GM18508 (cell line): ENCODE measurements at regions not wholly inside any gene's neighbourhood (a gene's known extent, or its start where the extent isn't known, plus 50 kb on each side); places are given as distances from the start of the nearest gene placed in this dataset.

ENCODE experiments used
- ATAC-seq: cut with Tn5 transposase; IDR thresholded peaks from one replicate; pipeline ENCODE4 v1.9.1; 2021; ENCODE audit warnings: moderate number of reproducible peaks; ENCODE audit not compliant: insufficient read depth, unreplicated experiment

DNA sequence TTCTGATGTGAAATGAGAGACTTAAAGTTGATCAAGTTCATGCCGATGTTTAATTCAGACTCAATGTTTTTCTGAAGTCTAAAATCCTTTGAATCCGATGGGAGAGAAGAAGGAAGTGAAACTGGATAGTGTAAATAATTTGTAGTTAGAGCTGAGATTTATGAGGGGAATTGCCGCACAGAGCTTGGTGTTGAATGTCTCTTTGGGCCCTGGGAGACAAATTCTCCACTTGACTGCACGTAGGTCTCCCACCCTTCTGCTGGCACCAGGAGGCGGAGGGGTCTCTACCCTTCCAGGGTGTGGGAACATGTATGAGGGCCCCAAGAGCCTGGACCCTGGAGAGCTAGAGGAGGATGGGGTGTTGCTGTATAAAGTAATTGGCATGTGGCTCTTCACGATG lies 140.8 kb upstream of the SERP2 start:
- no peak for ATAC-seq

DNA sequence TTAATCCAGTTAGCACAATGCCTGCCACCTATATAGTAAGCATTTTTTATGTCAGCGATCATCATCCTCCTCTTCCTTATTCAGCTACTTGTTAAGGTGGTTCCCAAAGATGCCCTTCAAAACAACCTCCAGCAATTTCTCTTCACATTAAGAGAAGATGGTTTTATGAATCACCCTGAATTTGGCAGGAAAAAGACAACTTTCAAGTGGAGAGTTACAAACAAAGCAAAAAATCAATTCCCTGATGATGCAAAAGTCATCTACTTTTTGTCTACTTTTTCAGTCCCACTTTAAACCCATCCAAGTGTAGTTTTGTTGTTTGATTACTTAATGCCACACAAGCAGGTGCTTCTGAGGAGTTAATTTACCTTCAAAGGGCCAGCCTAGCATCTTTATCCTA lies 139.1 kb upstream of the SERP2 start:
- ATAC-seq: no peak

DNA sequence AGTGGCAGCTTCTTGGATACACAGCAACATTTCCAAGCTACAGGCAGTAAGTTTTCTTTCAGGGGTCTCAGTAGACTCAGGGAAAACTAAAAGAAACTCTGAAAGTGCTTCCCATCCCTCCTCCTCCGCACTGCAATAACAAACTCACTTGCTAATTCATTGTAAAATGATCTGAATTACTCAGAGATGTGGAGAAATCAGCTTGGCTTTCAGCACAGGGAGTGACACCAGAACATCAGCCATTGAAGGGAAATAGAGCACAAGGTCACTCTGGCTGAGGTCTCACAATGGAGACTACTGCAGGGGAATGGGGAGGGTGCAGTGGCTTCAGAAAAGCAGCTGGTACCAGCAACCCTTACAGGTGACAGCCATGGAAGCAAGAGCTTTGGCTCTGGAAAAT lies 137.3 kb upstream of the SERP2 start:
- ATAC-seq: no peak

DNA sequence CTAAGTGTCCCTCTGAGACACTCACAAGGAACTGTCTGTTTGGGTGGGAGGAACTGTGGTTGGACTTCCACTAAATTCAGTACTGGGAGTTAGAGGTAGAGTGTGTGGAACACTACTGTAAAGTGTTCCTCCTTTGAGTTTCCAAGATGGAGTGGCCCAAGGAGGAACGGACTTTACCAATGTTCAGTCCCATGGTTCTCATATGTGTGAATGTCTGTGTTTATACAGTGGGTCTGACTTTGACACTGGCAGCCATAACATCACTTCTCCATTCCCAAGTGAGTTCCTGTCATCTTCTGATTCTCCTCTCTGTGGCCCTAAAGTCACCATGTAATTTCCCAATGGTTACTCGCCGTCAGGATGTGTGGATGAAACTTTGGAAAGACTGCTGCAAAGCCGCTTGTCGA lies 136.8 kb upstream of the SERP2 start:
- ATAC-seq: no peak

DNA sequence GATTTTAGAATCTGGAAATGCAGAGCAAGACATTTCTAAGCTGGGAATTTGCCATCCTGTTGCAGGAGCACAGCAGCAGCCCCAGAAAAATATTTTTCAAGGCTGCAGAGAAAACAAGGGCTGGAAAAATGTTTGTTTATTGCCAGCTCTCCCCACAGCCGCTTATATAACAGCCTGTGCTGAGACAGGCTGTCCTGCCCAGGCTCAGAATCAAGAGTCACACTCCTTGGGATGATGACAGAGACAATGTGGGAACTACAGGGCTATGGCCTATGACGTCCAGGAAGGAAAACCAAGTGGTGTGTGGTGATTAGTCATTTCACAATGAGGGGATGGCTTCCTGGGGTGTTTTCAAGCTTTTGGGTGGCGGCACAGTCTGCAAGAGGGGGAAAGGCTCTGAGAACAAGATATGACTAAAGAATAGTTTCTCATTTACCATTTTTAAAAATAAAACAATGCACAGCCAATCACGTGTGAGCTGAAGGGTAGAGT lies 136.3 kb upstream of the SERP2 start:
- peak; percentile 57 for ATAC-seq

DNA sequence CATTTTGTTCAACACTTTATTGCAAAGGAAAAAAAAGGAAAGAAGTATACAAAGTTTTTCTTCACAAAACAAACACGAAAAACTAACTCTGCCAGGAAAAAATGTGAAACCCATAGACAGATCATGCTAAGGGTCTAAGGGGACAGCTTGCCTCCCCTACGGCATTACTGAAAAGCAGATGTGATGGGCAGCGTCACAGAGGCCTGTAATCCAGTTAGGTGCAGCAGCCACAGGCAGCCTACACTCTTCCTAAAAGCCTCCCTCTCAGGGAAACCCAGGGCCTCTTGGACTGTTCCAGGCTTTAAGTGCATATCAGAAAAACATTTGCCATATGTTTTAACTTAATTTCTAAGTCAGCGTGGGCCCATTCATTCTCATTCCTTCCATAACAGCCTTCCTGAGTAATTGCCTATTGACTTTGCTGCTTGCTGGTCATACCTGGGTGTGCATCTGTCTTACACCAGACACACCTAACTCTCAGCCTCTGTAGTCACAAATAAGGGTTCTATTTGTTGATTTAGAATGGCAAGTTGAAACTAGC lies 135.7 kb upstream of the SERP2 start:
- ATAC-seq: no peak

DNA sequence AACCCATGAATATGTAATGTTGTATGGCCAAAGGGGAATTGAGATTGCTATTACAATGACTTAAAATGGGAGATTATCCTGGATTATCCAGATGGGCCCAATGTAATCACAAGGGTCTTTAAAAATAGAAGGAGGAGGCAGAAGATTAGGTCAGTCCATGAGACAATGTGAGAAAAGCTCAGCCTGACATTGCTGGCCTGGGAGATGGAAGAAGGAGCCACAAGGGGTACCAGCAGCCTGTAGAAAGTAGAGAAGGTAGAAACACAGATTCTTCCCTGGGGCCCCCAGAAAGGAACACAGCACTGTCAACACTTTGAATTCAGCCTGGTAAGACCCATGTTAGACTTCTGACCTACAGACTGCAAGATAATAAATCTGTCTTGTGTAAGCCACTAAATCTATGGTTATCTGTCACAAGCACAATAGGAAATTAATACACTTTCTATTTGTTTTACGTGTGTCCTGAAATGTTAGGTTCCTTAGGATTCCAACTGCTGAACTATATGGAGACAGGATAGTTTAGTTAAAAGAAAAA lies 132.9 kb upstream of the SERP2 start:
- no peak for ATAC-seq

DNA sequence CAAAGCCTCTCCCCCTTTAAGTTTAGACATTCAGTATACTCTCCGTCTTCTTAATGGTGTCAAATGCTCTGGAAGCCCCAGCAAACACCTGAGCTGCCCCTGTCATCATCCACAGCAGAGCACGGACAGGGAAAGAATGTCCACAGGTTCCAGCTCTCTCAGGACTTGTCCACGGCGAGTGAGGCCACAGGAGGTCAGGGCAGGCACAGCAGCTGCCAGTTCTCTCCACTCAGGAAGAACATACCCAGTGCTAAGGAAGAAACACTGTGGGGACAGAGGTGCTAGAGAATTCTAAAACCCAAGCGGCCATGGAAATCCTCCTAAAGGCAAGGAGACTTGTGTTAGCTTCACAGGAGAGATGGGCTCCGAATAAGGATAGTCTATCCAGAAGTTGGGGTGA lies 132.0 kb upstream of the SERP2 start:
- ATAC-seq: no peak

DNA sequence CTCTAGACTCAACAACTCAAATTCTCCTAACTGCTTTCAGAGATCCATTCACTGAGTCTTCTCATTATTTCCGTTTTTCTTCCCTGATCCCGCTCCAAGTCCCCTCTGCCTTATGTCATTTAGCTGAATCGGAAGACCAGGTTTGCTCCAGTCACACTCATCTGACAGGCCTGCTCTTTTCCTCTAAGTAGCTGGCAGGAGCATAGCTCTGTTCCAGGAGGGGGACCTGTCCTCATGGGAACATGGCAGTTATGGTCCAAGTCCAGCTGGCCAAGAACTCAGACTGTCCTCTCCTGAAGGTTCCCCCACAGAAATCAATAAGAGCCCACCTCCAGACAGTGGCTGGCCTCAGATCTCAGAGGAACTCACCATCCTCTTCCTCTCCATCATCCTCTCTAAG lies 130.9 kb upstream of the SERP2 start:
- no peak for ATAC-seq

DNA sequence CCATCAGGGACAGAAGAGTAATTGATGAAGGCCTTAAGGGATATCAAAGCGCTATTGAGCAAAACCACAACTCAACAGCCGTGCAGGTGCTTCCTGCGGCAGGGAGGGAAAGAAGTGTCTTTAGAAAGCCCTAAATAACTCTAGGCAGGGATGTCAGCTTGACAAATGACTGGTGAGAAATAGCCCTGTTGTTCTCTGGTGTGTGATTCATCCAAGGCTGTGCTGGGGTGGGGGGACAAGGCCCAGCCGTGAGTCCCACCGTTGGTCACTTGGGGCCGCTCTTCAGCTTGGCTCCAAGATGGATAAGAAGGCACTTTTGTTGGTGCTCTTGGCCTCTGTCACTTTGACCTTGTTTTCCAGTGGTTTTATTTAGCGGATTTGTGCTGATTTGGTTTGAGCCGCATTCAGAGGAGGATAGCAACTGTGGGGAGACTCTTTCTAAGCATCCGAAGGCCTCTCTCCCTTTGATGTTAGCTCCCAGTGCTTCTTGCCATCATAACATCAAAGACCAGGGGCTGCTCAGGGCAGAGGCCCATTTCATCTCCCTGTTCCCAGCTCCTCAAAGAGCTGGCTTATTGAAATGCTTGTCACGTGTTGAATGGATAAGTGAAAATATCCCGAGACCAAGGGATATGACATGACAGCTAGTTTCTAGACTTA lies 130.3 kb upstream of the SERP2 start:
- ATAC-seq: no peak

DNA sequence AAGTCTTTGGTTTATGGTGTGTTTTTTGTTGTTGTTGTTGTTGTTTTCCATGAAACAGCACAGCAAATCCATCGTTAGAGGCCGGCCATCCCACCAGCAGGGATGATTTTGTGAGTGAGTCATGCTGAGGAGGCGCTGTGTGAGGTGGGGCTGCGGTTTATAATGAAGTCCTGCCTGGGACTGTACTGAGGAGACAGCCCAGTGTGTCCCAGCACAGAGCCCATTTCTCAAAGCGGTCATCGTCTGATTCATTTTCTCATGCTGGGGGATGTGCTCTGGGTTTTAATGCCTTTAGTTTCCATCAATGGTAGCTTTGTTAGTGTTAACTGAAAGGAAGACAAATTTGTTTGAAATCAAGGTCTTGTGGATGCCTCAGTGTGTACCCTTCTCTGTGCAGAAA lies 129.3 kb upstream of the SERP2 start:
- ATAC-seq: no peak

DNA sequence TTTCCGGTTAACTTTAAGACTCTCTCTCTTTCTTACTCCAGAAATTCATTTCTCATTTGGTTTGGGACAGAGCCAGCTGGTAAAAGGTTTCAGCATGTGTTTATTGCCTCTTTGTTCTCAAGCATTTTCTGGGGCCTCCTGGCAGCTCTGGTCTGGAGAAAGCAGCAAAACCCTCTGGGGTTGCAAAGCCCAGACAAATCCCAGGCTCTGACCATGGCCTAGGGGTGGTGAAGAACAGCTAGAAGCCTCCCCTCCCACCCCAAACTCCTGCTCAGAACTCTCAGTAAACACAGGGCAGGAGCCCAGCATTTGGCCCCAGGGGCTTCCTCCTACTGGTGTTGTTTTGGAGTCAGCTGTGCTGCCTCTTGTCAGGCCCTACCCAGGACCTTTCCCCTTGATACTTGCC lies 124.2 kb upstream of the SERP2 start:
- ATAC-seq: no peak

DNA sequence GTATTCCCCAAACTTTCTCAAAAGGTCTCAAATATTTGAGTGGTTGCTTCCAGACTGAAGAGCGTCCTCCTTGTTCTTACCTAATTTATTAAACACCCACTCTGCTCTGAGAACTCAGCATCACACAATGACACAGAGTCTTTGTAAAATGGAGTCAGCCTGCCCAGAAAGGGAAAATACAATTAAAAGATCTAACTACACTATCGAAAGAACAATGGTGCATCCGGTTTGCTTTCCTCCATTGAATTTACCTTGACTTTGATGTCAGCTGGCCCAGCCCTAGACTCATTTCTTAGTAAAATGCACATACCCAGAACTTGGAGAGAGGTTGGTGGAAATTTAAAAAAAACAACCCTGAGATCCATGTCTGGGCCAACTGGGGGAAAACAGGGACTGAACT lies 120.7 kb upstream of the SERP2 start:
- no peak for ATAC-seq

DNA sequence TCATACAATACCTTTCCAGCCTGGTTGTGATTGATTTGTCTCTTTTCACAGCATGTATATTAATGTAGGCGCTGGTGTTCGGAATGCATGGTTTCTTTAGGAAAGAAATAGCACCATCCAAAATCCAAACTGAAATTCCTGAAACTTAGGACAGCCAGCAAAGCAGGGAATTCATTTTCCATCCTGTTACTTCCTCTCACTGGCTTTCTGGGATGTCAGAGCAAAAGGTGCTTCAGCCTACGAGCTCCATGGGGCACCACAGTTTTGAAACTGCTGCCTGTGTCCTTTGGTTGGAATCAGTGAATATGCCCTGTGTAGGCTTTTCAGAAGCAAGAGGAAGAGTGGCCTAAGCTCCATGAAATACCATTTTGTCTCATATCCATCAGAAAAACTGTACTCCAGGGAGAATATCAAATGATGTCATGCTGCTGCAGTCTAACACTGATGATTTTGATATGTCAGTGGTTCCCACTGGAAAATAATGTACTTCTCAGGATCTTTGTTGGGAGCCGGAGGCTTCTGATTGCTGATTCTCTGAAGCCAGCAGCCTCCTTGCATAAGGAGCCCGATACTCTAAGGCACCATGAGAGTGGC lies 117.8 kb upstream of the SERP2 start:
- no peak for ATAC-seq

DNA sequence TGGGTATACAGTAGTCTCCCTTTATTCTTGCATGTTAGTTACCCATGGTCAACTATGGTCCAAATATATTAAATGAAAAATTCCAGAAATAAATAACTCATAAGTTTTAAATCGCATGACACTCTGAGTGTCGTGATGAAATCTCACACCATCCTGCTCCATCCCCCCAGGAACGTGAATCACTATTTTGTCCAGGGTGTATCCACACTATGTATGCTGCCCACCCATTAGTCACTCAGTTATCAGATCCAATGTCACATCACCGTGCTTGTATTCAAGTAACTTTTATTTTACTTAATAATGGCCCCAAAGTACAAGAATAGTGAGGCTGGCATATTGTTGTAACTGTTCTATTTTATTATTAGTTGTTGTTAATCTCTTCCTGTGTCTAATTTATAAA lies 115.8 kb upstream of the SERP2 start:
- no peak for ATAC-seq

DNA sequence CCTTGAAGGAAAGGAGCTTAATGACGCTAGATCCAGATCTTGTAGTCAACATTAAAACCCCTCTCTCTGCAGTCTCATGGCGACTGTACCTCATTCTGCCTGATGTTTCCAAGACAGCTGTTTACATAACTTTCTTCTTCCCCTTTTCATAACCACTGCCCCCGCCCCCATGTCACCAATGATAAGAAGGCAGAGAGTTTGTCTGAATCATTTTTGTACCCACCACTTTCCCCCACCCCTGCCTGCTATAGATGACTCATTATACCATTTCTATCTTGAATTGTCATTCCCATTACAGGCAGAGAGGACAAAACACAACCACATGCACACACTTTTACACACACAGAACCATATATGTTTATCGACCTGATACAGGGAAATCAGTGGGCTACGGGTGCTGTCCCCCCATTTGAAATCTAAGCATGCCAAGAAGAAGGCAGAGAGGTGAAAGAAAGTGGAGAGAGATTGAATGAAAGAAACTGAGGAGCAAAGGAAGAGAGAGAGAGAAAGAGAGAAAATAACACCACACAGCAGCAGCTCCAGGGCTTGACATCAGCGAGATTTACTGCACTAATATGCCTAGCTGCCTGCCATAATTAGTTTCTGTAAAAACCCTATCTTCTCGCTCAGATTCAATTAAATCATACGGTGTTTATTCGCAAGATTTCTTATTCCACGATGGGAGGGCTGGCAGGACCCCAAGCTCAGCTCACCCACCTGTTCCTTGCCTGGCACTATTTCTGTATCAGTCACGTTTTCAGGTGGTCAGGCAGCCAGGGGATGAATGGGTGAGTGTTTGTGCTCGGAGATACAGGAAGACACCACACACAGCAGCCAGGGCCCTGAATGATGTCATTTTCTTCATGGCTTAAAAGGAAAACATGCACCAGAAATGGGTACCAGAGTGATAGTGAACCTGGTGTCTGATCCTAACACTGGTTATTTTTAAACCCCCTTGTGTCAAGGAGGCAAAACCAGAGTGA lies 114.3 kb upstream of the SERP2 start:
- ATAC-seq: peak; percentile 45

DNA sequence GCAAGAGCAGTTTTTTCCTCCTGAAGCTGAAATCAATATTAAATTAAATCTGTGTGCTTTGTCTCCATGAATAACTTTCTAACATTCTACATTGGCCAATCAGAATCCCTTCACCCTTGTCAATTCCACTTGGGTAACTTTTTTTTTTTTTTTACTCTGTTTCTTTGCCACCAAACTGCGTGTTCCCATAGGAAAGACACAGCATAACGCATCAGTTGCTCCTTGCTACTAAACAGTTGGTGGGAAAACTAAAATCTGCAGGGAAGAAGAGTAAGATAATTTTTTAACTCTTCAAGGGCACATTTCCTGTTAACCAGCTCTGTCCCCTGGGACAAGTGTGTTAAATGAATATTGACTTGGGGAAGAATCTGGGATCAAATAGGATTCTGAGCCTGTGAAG lies 113.3 kb upstream of the SERP2 start:
- no peak for ATAC-seq

DNA sequence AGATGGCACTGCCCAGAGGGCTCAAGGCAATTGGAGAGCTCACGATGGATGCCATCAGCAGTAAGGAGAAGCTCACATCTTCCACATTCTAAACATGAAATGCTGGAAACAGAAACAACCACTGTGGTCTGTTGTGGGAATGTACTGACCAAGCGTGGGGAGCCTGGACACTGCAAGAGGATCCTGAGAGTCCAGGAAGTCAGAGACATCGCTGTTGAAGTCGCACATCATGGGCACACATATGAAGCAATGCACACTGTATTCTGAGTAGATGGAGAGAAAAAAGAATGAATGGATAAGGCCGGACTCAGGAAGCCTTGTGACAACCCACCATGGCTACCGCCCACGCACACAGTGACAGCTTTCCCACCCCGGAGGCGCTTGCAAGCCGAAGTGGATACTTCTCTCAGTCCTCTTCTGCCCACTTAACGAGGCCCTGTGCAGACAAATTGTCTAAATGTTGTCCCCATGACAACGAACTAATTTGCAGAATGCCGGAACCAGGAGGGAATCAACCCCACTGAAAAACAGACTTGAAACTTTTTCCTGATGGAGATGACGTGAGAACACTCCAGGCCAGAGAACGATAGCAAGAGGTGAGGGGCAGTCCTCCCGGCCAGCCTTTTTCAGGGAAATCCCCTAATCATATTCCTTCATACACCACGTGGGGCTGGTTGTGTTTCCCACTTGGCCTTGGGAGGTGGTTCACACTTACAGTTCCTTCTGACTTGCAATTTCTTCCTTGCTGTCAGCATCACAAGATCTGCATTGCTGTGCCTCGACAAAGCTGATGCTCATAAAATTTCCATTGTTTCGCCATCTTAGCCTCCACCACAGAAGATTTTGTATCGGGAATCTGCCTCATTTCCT lies 109.6 kb upstream of the SERP2 start:
- ATAC-seq: no peak

DNA sequence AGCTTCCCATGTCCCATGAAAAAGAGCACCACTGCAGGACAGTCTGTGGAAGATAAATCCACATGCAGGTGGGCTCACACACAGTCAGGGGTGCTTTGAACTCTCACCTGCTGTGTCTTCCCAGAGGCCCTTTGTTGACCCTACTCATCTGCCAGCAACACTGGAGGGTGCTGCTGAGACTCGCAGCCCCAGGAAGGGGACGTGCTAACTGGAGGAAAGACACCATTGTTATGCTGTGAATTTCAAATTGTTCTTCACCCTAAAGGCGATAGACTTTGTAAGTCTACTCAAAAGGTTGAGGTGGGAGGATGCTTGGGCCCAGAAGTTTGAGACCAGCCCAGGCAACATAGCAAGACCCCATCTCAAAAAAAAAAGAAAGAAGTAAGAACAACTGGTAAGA lies 107.3 kb upstream of the SERP2 start:
- ATAC-seq: no peak

DNA sequence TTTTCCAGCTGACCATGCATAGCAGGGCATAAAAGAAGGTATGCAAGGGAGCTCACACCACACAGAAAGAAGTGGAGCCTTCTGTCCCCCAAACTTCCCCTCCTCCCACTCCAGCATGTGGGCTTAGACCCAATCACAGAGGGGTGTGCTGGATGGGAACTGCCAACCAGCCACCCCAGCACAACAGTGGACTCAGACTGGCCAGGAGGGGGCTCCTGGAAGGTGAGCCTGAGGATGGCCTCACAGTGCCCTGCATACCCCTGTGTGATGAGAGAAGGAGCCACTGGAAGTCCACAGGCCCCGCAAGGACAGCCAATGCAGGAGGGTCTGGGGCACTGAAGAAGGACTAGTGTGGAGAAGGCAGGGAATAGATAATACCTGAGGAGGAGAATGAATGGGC lies 106.9 kb upstream of the SERP2 start:
- ATAC-seq: no peak
